Chondrocyte (in vitro differentiated cells): ENCODE measurements at regions not wholly inside any gene's neighbourhood (a gene's known extent, or its start where the extent isn't known, plus 50 kb on each side); places are given as distances from the start of the nearest gene placed in this dataset.
"Not testable (repeated sequence)": the region's sequence is repeated elsewhere in the genome, so short reads cannot be mapped to it uniquely, and the experiment has no call there.

Source experiments
- DNase-seq: peaks from one replicate; pipeline ENCODE4 v3.0.0; 2021; ENCODE audit warnings: mixed read lengths, low spot score
- H3K27ac Mint-ChIP-seq: one replicate; pipeline ENCODE4 v1.8.0; 2021; ENCODE audit warnings: mild to moderate bottlenecking, moderate library complexity, mixed read lengths; ENCODE audit not compliant: unreplicated experiment
- H3K27me3 Mint-ChIP-seq: 2 replicates; pipeline ENCODE4 v1.8.0; 2021; ENCODE audit warnings: low read depth, mixed read lengths
- H3K36me3 Mint-ChIP-seq: 2 replicates; pipeline ENCODE4 v1.8.0; 2021; ENCODE audit warnings: low read depth, mixed read lengths
- H3K4me1 Mint-ChIP-seq: 2 replicates; pipeline ENCODE4 v1.8.0; 2021; ENCODE audit warnings: low read depth, mild to moderate bottlenecking, mixed read lengths
- H3K4me3 Mint-ChIP-seq: one replicate; pipeline ENCODE4 v1.8.0; 2021; ENCODE audit warnings: mild to moderate bottlenecking, moderate library complexity, mixed read lengths; ENCODE audit not compliant: unreplicated experiment
- H3K9me3 Mint-ChIP-seq: 2 replicates; pipeline ENCODE4 v1.8.0; 2021; ENCODE audit warnings: low read depth, mixed read lengths
- TF ChIP-seq, protein P1 (sequence below): fragments of 200-600 bp; sonication (generic); IDR thresholded peaks from 2 replicates; pipeline ENCODE4 v1.5.0; 2021; ENCODE audit warnings: antibody characterized with exemption, mild to moderate bottlenecking, moderate library complexity

DNA sequence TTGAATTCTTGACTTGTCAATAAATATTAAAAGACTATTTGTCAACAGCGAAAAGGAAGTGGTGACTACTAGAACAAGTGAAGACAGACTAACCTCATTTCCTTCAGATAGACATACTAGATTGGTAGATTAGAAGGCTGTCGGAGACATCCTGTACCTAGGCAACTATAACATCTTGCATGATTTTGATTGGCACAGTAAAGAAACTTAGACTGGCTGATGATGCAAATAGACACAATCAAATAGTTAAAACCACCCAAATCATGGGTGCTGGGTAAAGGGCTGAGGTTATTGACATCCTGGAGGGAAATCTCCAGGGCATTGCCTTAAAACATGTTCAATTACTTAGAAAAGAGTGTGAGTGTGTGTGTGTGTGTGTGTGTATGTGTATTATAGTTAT lies 85.9 kb upstream of the EDEM3 start:
- H3K36me3 Mint-ChIP-seq = peaks cover 11% of the 10 kb centered on the region
- no peaks in the 10 kb centered on the region for H3K9me3 Mint-ChIP-seq
- no peaks in the 10 kb centered on the region for H3K27me3 Mint-ChIP-seq
- peaks cover 33% of the 10 kb centered on the region for H3K4me1 Mint-ChIP-seq
- no peak overlapping the region for H3K27ac Mint-ChIP-seq
- TF ChIP-seq, protein P1, sequence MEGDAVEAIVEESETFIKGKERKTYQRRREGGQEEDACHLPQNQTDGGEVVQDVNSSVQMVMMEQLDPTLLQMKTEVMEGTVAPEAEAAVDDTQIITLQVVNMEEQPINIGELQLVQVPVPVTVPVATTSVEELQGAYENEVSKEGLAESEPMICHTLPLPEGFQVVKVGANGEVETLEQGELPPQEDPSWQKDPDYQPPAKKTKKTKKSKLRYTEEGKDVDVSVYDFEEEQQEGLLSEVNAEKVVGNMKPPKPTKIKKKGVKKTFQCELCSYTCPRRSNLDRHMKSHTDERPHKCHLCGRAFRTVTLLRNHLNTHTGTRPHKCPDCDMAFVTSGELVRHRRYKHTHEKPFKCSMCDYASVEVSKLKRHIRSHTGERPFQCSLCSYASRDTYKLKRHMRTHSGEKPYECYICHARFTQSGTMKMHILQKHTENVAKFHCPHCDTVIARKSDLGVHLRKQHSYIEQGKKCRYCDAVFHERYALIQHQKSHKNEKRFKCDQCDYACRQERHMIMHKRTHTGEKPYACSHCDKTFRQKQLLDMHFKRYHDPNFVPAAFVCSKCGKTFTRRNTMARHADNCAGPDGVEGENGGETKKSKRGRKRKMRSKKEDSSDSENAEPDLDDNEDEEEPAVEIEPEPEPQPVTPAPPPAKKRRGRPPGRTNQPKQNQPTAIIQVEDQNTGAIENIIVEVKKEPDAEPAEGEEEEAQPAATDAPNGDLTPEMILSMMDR = no peak
- DNase-seq = no peak
- no peak overlapping the region for H3K4me3 Mint-ChIP-seq

GRCh38 chr1:184838504-184838951 lies 83.9 kb upstream of the EDEM3 start:
- no peaks in the 10 kb centered on the region for H3K9me3 Mint-ChIP-seq
- H3K4me1 Mint-ChIP-seq = peaks cover 39% of the 10 kb centered on the region
- TF ChIP-seq, protein P1 = peak; percentile 17
- H3K27me3 Mint-ChIP-seq = no peaks in the 10 kb centered on the region
- peaks cover 18% of the 10 kb centered on the region for H3K36me3 Mint-ChIP-seq
- no peak overlapping the region for H3K4me3 Mint-ChIP-seq
- DNase-seq = no peak
- peak overlapping the region; percentile 83 for H3K27ac Mint-ChIP-seq

- DNase-seq = no peak
- Mint-ChIP-seq H3K36me3 (peaks cover 11% of the 10 kb centered on the region), H3K4me3 (no peak overlapping the region), H3K9me3 (no peaks in the 10 kb centered on the region), H3K27me3 (no peaks in the 10 kb centered on the region), H3K27ac (peak overlapping the region; percentile 3), H3K4me1 (peaks cover 39% of the 10 kb centered on the region)
- TF ChIP-seq, protein P1 = no peak
These were observed 82.6 kb upstream of the EDEM3 start for GRCh38 chr1:184836934-184837895.

DNA sequence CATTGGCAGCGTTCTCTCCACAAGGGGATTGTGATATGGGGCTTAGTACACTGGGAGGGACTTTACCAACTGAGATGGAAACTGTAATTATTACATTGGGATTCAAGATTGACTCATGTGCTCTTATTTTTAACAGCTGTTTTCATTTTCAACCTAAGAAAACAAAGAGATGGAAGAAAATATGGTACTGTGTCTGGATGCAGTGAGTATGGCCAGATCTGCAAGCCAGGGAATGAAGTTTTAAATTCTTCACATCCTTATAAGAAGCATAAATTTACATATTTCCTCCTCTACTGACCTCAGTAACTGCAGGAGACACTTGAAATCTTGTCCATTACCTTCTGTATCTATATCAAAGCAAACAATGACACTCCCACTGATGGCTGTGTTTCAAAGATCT lies 81.5 kb upstream of the EDEM3 start:
- Mint-ChIP-seq H3K27ac (peak overlapping the region; percentile 10), H3K4me1 (peaks cover 39% of the 10 kb centered on the region)

DNA sequence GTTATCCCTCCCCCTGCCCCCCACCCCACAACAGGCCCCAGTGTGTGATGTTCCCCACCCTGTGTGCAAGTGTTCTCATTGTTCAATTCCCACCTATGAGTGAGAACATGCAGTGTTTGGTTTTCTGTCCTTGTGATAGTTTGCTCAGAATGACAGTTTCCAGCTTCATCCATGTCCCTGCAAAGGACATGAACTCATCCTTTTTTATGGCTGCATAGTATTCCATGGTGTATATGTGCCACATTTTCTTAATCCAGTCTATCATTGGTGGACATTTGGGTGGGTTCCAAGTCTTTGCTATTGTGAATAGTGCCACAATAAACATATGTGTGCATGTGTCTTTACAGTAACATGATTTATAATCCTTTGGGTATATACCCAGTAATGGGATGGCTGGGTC lies 79.3 kb upstream of the EDEM3 start:
- H3K4me1 Mint-ChIP-seq = peaks cover 53% of the 10 kb centered on the region
- not testable (repeated sequence) for H3K9me3 Mint-ChIP-seq

More for the DNA sequence above, 81.5 kb upstream of the EDEM3 start:
- H3K36me3 Mint-ChIP-seq = peaks cover 15% of the 10 kb centered on the region
- no peaks in the 10 kb centered on the region for H3K27me3 Mint-ChIP-seq
- TF ChIP-seq, protein P1 = no peak
- DNase-seq = no peak
- H3K9me3 Mint-ChIP-seq = no peaks in the 10 kb centered on the region
- H3K4me3 Mint-ChIP-seq = no peak overlapping the region

More for the DNA sequence above, 79.3 kb upstream of the EDEM3 start:
- not testable (repeated sequence) for DNase-seq, H3K27me3 Mint-ChIP-seq, H3K27ac Mint-ChIP-seq, H3K4me3 Mint-ChIP-seq
- H3K36me3 Mint-ChIP-seq = peaks cover 17% of the 10 kb centered on the region
